Brain microvascular endothelial cell (primary cell): ENCODE measurements at regions not wholly inside any gene's neighbourhood (a gene's known extent, or its start where the extent isn't known, plus 50 kb on each side); places are given as distances from the start of the nearest gene placed in this dataset.

Source experiments
- DNase-seq: peaks from one replicate; pipeline ENCODE4 v3.0.0-alpha.2; 2020
- H3K27ac ChIP-seq: fragments of 250-450 bp; sonication (Bioruptor Pico); 2 replicates; pipeline ENCODE4 v1.5.1; 2020; ENCODE audit warnings: mild to moderate bottlenecking, moderate library complexity
- H3K27me3 ChIP-seq: fragments of 250-450 bp; sonication (Bioruptor Pico); replicated peaks from 2 replicates; pipeline ENCODE4 v1.5.1; 2020; ENCODE audit warnings: mild to moderate bottlenecking
- H3K36me3 ChIP-seq: fragments of 250-450 bp; sonication (Bioruptor Pico); replicated peaks from 2 replicates; pipeline ENCODE4 v1.5.1; 2020; ENCODE audit warnings: mild to moderate bottlenecking
- H3K4me3 ChIP-seq: 2 replicates; pipeline ENCODE4 v1.5.1; 2011; ENCODE audit warnings: low read depth, mild to moderate bottlenecking, control low read depth, low read length, moderate library complexity
- CTCF ChIP-seq: IDR thresholded peaks from 2 replicates; pipeline ENCODE4 v1.5.1; 2011; ENCODE audit warnings: low read depth, mild to moderate bottlenecking, moderate library complexity, low read length, control low read depth, inconsistent platforms; ENCODE audit errors: missing control alignments
- in situ Hi-C: cut with HindIII; loops from 2 replicates; pipeline ENCODE4 v1.10.0; 2017; ENCODE audit warnings: low sequenced_read_pairs, low pct_ligation_motif_present

- in situ Hi-C loops, result no loop called here
- Histone ChIP-seq H3K36me3 (no peaks in the 10 kb centered on the region), H3K27me3 (no peaks in the 10 kb centered on the region), H3K4me3 (no peak overlapping the region), H3K27ac (no peak overlapping the region)
- DNase-seq, result no peak
- no peak for TF ChIP-seq CTCF
Observed at GRCh38 chr18:66136039-66136438, 385.2 kb downstream of the CDH7 start.

GRCh38 chr18:66129248-66129647 lies 378.4 kb downstream of the CDH7 start:
- no peak overlapping the region for H3K4me3 ChIP-seq
- TF ChIP-seq CTCF, result no peak
- no peak for DNase-seq
- no peak overlapping the region for H3K27ac ChIP-seq
- in situ Hi-C loops, result no loop called here
- H3K27me3 ChIP-seq, result no peaks in the 10 kb centered on the region
- H3K36me3 ChIP-seq, result no peaks in the 10 kb centered on the region

- no peaks in the 10 kb centered on the region for H3K36me3 ChIP-seq
- no peak for DNase-seq
- TF ChIP-seq CTCF, result no peak
- H3K4me3 ChIP-seq, result no peak overlapping the region
- no peak overlapping the region for H3K27ac ChIP-seq
- no peaks in the 10 kb centered on the region for H3K27me3 ChIP-seq
- in situ Hi-C loops, result no loop called here
Observed at GRCh38 chr18:66126266-66126665, 375.5 kb downstream of the CDH7 start.

- Histone ChIP-seq H3K27ac (no peak overlapping the region), H3K4me3 (no peak overlapping the region), H3K27me3 (no peaks in the 10 kb centered on the region), H3K36me3 (no peaks in the 10 kb centered on the region)
- DNase-seq, result no peak
- TF ChIP-seq CTCF, result peak; percentile 14
- in situ Hi-C loops, result no loop called here
Observed at GRCh38 chr18:66124394-66124793, 373.6 kb downstream of the CDH7 start.

GRCh38 chr18:66119347-66119746 lies 368.5 kb downstream of the CDH7 start:
- H3K36me3 ChIP-seq, result no peaks in the 10 kb centered on the region
- in situ Hi-C loops, result no loop called here
- H3K4me3 ChIP-seq, result no peak overlapping the region
- TF ChIP-seq CTCF, result no peak
- no peak for DNase-seq
- no peaks in the 10 kb centered on the region for H3K27me3 ChIP-seq
- H3K27ac ChIP-seq, result no peak overlapping the region

GRCh38 chr18:66111018-66111417 lies 360.2 kb downstream of the CDH7 start:
- in situ Hi-C loops, result no loop called here
- H3K36me3 ChIP-seq, result no peaks in the 10 kb centered on the region
- no peak for TF ChIP-seq CTCF

More at GRCh38 chr18:66111018-66111417, 360.2 kb downstream of the CDH7 start:
- Histone ChIP-seq H3K4me3 (no peak overlapping the region), H3K27me3 (no peaks in the 10 kb centered on the region), H3K27ac (no peak overlapping the region)
- no peak for DNase-seq
